H1 (cell line): ENCODE measurements at regions not wholly inside any gene's neighbourhood (a gene's known extent, or its start where the extent isn't known, plus 50 kb on each side); places are given as distances from the start of the nearest gene placed in this dataset.

Source experiments
- CTCF ChIA-PET: fragments of 300-600 bp; sonication (Branson Sonifier 250); formaldehyde crosslinking; loops from one replicate; lab custom pipeline; 2021; ENCODE audit not compliant: partially characterized antibody; lab: Charles Lee
- POLR2A ChIA-PET: fragments of 300-600 bp; sonication (Branson Sonifier 250); formaldehyde crosslinking; loops from one replicate; lab custom pipeline; 2021; ENCODE audit warnings: inconsistent platforms; ENCODE audit not compliant: partially characterized antibody; lab: Charles Lee
- DNase-seq, 2 experiments: peaks; one replicate each; pipeline versions ENCODE4 v3.0.0 to v3.0.0-alpha.2; 2010 to 2022; ENCODE audit warnings: low spot score in 2 of 2, low read depth in 1 of 2, mixed read lengths in 1 of 2
- FAIRE-seq: peaks from 2 replicates; lab custom pipeline; 2011; peaks lifted over from hg19 to GRCh38; lab: Jason Lieb, UNC
- H2AFZ ChIP-seq: 2 replicates; pipeline ENCODE4 v1.8.1; 2012; ENCODE audit warnings: low read length, inconsistent platforms
- H2AK5ac ChIP-seq: 2 replicates; pipeline ENCODE4 v1.6.1; 2013; ENCODE audit warnings: low read depth, low read length
- H2BK120ac ChIP-seq: replicated peaks from 2 replicates; pipeline ENCODE3; 2013; ENCODE audit warnings: low read depth, low read length, inconsistent platforms
- H2BK12ac ChIP-seq: 2 replicates; pipeline ENCODE4 v1.6.1; 2013; ENCODE audit warnings: low read depth, low read length
- H2BK15ac ChIP-seq: 2 replicates; pipeline ENCODE4 v1.6.1; 2013; ENCODE audit warnings: low read length
- H2BK20ac ChIP-seq: 2 replicates; pipeline ENCODE4 v1.6.1; 2013; ENCODE audit warnings: low read length
- H2BK5ac ChIP-seq: 2 replicates; pipeline ENCODE4 v1.6.1; 2013; ENCODE audit warnings: low read depth, low read length
- H3K14ac ChIP-seq: 2 replicates; pipeline ENCODE4 v1.6.1; 2013; ENCODE audit warnings: inconsistent platforms; ENCODE audit not compliant: insufficient read length
- H3K18ac ChIP-seq: 2 replicates; pipeline ENCODE4 v1.6.1; 2013; ENCODE audit warnings: low read length; ENCODE audit errors: extremely low read depth
- H3K23ac ChIP-seq: 2 replicates; pipeline ENCODE4 v1.6.1; 2013; ENCODE audit warnings: inconsistent platforms; ENCODE audit not compliant: insufficient read length
- H3K23me2 ChIP-seq: 2 replicates; pipeline ENCODE4 v1.6.1; 2013; ENCODE audit warnings: low read depth, low read length
- H3K27ac ChIP-seq: 2 replicates; pipeline ENCODE4 v1.6.1; 2011; ENCODE audit warnings: low read depth, low read length, inconsistent platforms
- H3K27me3 ChIP-seq, 4 experiments: replicated peaks in 1 of 4; 1 replicate in 1 of 4; 2 replicates in 3 of 4; pipeline versions ENCODE4 v1.6.1 to v1.8.1; 2011 to 2013; ENCODE audit warnings: low read length in 3 of 4, mild to moderate bottlenecking in 3 of 4, inconsistent platforms in 2 of 4, mixed read lengths in 2 of 4, moderate library complexity in 1 of 4; ENCODE audit not compliant: control insufficient read depth in 3 of 4, insufficient read depth in 3 of 4; ENCODE audit errors: extremely low read depth in 1 of 4
- H3K36me3 ChIP-seq, 4 experiments: 2 replicates each; pipeline versions ENCODE4 v1.6.1 to v1.8.1; 2011 to 2013; ENCODE audit warnings: mild to moderate bottlenecking in 4 of 4, low read length in 3 of 4, moderate library complexity in 2 of 4, control low read depth in 1 of 4, inconsistent platforms in 1 of 4; ENCODE audit not compliant: insufficient read depth in 4 of 4, control insufficient read depth in 2 of 4
- H3K4ac ChIP-seq: replicated peaks from 2 replicates; pipeline ENCODE3; 2013; ENCODE audit warnings: low read length, low read depth, mixed read lengths, inconsistent platforms; ENCODE audit not compliant: insufficient read length
- H3K4me1 ChIP-seq, 4 experiments: replicated peaks in 1 of 4; 1 replicate in 1 of 4; 2 replicates in 3 of 4; pipeline versions ENCODE4 v1.6.1 to v1.8.1; 2011 to 2013; ENCODE audit warnings: low read length in 3 of 4, inconsistent platforms in 2 of 4, mixed read lengths in 1 of 4; ENCODE audit not compliant: insufficient read depth in 4 of 4, control insufficient read depth in 3 of 4
- H3K4me2 ChIP-seq, 2 experiments: 2 replicates each; pipeline versions ENCODE4 v1.6.1 to v1.8.1; 2011 to 2013; ENCODE audit warnings: low read depth in 2 of 2, low read length in 2 of 2, control low read depth in 1 of 2, inconsistent platforms in 1 of 2, mild to moderate bottlenecking in 1 of 2; ENCODE audit not compliant: insufficient read depth in 1 of 2
- H3K4me3 ChIP-seq, 4 experiments: fragments of 200-600, 300-600 bp in 1 of 4; sonication (generic), shearing (Covaris generic), sonication (Bioruptor Twin) in 1 of 4; 2 replicates each; pipeline versions ENCODE4 v1.5.1 to v1.8.1; 2011 to 2016; ENCODE audit warnings: low read length in 4 of 4, low read depth in 3 of 4, control low read depth in 2 of 4, inconsistent platforms in 2 of 4, mild to moderate bottlenecking in 2 of 4, mixed read lengths in 1 of 4, moderate library complexity in 1 of 4; ENCODE audit not compliant: insufficient read depth in 2 of 4; ENCODE audit errors: extremely low read depth in 1 of 4
- H3K56ac ChIP-seq: replicated peaks from 2 replicates; pipeline ENCODE3; 2013; ENCODE audit warnings: low read depth, mild to moderate bottlenecking, mixed read lengths, low read length, inconsistent platforms; ENCODE audit not compliant: insufficient read length
- H3K79me1 ChIP-seq: 2 replicates; pipeline ENCODE4 v1.6.1; 2013; ENCODE audit warnings: low read depth, low read length, control low read depth
- H3K79me2 ChIP-seq, 2 experiments: 2 replicates each; pipeline versions ENCODE4 v1.6.1 to v1.8.1; 2012 to 2013; ENCODE audit warnings: low read length in 2 of 2, mild to moderate bottlenecking in 2 of 2, inconsistent platforms in 1 of 2; ENCODE audit not compliant: insufficient read depth in 2 of 2, control insufficient read depth in 1 of 2
- H3K9ac ChIP-seq, 4 experiments: replicated peaks in 1 of 4; 1 replicate in 1 of 4; 2 replicates in 3 of 4; pipeline versions ENCODE4 v1.6.1 to v1.8.1; 2011 to 2013; ENCODE audit warnings: low read depth in 3 of 4, low read length in 3 of 4, control low read depth in 2 of 4, mild to moderate bottlenecking in 2 of 4, moderate library complexity in 2 of 4, inconsistent platforms in 1 of 4; ENCODE audit errors: extremely low read depth in 1 of 4
- H3K9me3 ChIP-seq, 2 experiments: 2 replicates each; pipeline versions ENCODE4 v1.6.1 to v1.8.1; 2012 to 2013; ENCODE audit warnings: mild to moderate bottlenecking in 2 of 2, moderate library complexity in 2 of 2, control low read depth in 1 of 2, inconsistent platforms in 1 of 2, low read depth in 1 of 2, low read length in 1 of 2, mixed read lengths in 1 of 2; ENCODE audit not compliant: insufficient read depth in 2 of 2
- H4K20me1 ChIP-seq, 2 experiments: replicated peaks in 1 of 2; 2 replicates each; pipeline versions ENCODE3 to v1.8.1; 2011 to 2013; ENCODE audit warnings: inconsistent platforms in 2 of 2, low read length in 2 of 2, mild to moderate bottlenecking in 1 of 2; ENCODE audit not compliant: insufficient read depth in 2 of 2, control insufficient read depth in 1 of 2
- H4K5ac ChIP-seq: 2 replicates; pipeline ENCODE4 v1.6.1; 2013; ENCODE audit warnings: low read length, low read depth, mixed read lengths, inconsistent platforms; ENCODE audit not compliant: insufficient read length
- H4K8ac ChIP-seq: 2 replicates; pipeline ENCODE4 v1.8.0; 2013; ENCODE audit warnings: mild to moderate bottlenecking, moderate library complexity, low read length, inconsistent platforms; ENCODE audit not compliant: insufficient read depth; ENCODE audit errors: extremely low read depth
- H4K91ac ChIP-seq: replicated peaks from 2 replicates; pipeline ENCODE3; 2013; ENCODE audit warnings: low read length, mixed read lengths, inconsistent platforms; ENCODE audit not compliant: insufficient read length
- BACH1 ChIP-seq: IDR thresholded peaks from 2 replicates; pipeline ENCODE4 v1.6.1; 2012; ENCODE audit warnings: low read length, improper control_type of control experiment
- CBX5 ChIP-seq: fragments of 300-800, 300-1000 bp; sonication (generic); IDR thresholded peaks from 2 replicates; pipeline ENCODE4 v1.7.1; 2016; ENCODE audit warnings: antibody characterized with exemption, low read length, low read depth
- GABPA ChIP-seq: IDR thresholded peaks from 2 replicates; pipeline ENCODE4 v1.6.1; 2011; ENCODE audit warnings: mild to moderate bottlenecking, low read length, moderate library complexity, borderline replicate concordance; ENCODE audit not compliant: insufficient read depth
- HDAC2 ChIP-seq, 2 experiments: fragments of 300-600 bp in 1 of 2; sonication (generic) in 1 of 2; IDR thresholded peaks; 2 replicates each; pipeline ENCODE4 v1.6.1; 2011 to 2012; ENCODE audit warnings: low read depth in 2 of 2, low read length in 2 of 2, mild to moderate bottlenecking in 2 of 2, moderate library complexity in 2 of 2, borderline replicate concordance in 1 of 2, inconsistent platforms in 1 of 2
- JUN ChIP-seq: IDR thresholded peaks from 2 replicates; pipeline ENCODE4 v1.6.1; 2011; ENCODE audit warnings: low read depth, mild to moderate bottlenecking, improper control_type of control experiment, low read length
- KDM4A ChIP-seq: IDR thresholded peaks from one replicate; pipeline ENCODE4 v1.7.1; 2012; ENCODE audit warnings: low read depth, mild to moderate bottlenecking, moderate library complexity, low read length, inconsistent platforms; ENCODE audit not compliant: severe bottlenecking
- KDM5A ChIP-seq: fragments of 200-600 bp; IDR thresholded peaks from 2 replicates; pipeline ENCODE4 v1.7.1; 2012; ENCODE audit warnings: mild to moderate bottlenecking, low read length, inconsistent platforms, mixed read lengths
- RAD21 ChIP-seq, 2 experiments: IDR thresholded peaks in 1 of 2; conservative IDR thresholded peaks in 1 of 2; 2 replicates each; pipeline ENCODE4 v1.6.1; 2011; ENCODE audit warnings: low read depth in 2 of 2, low read length in 2 of 2, improper control_type of control experiment in 1 of 2, inconsistent platforms in 1 of 2, mild to moderate bottlenecking in 1 of 2, moderate library complexity in 1 of 2
- WGBS, 2 experiments: shearing (Covaris generic) in 1 of 2; methylation state at CpG; one replicate each; pipeline versions ENCODE4 v1.1.6 to v1.1.7; 2013 to 2015; ENCODE audit warnings: low lambda C conversion rate in 2 of 2, mixed read lengths in 2 of 2, inconsistent platforms in 1 of 2, low coverage in 1 of 2, missing lambda C conversion rate in 1 of 2; ENCODE audit not compliant: insufficient replicate concordance in 2 of 2, insufficient coverage in 1 of 2, insufficient read length in 1 of 2; ENCODE audit errors: extremely low coverage in 1 of 2, missing lambda C conversion rate in 1 of 2; 5-methylcytosine and 5-hydroxymethylcytosine counted together

DNA sequence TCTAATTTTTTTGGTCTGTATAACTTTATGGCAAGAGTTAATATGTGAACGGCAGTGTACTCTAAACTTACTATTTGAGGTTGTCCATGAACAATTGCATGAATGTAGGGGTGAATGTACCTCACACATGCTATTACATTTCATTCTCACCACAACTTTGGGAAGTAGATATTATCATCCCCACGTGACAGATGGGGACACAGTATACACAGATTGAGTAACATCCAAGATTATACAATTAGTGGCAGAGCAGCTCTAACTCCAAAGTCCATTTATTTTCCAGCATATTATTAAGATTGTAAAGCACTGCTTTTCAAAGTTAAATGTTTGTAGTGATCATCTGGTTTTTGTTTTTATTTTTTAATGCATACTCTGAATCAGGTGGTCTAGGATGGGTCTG lies 622.1 kb upstream of the ZEB2 start:
- POLR2A ChIA-PET, result no interaction called here
- no peaks in the 10 kb centered on the region for H3K36me3 ChIP-seq

More for the DNA sequence above, 622.1 kb upstream of the ZEB2 start:
- Histone ChIP-seq H3K18ac (no peak overlapping the region), H2AFZ (no peak overlapping the region), H2BK5ac (no peak overlapping the region), H2BK12ac (no peak overlapping the region), H3K4ac (no peak overlapping the region), H2BK120ac (no peak overlapping the region), H3K9me3 (no peaks in the 10 kb centered on the region), H4K8ac (no peak overlapping the region), H3K79me1 (no peaks in the 10 kb centered on the region), H3K79me2 (no peaks in the 10 kb centered on the region), H2BK20ac (no peak overlapping the region), H3K27ac (no peak overlapping the region), H3K56ac (no peak overlapping the region), H2BK15ac (no peak overlapping the region), H3K14ac (no peak overlapping the region), H4K20me1 (no peaks in the 10 kb centered on the region), H3K27me3 (no peaks in the 10 kb centered on the region), H3K23me2 (no peaks in the 10 kb centered on the region), H3K4me1 (no peaks in the 10 kb centered on the region), H3K9ac (no peak overlapping the region), H3K23ac (no peak overlapping the region), H3K4me2 (no peak overlapping the region), H3K4me3 (no peak overlapping the region), H4K5ac (no peak overlapping the region), H2AK5ac (no peak overlapping the region), H4K91ac (no peak overlapping the region)
- WGBS, 2 experiments, result 95% methylated on average over 2 of the region's 2 CpGs; no CpG with 5 or more reads in 1 of the 2 experiments
- FAIRE-seq (no peak), DNase-seq (no peak)
- TF ChIP-seq JUN (no peak), KDM4A (no peak), RAD21 (IDR thresholded peaks at IDR 0.05 in 1 of 2, conservative IDR thresholded peaks at IDR 0.05 in 1 of 2; ENCODE audit: low read depth in 2 of 2, low read length in 2 of 2) (no peak), BACH1 (no peak), HDAC2 (IDR thresholded peaks at IDR 0.05; ENCODE audit: borderline replicate concordance in 1 of 2, low read depth in 2 of 2, low read length in 2 of 2) (no peak), GABPA (no peak), CBX5 (no peak), KDM5A (no peak)
- CTCF ChIA-PET, result no interaction called here
